ENCODE measurements at regions not wholly inside any gene's neighbourhood (a gene's known extent, or its start where the extent isn't known, plus 50 kb on each side); places are given as distances from the start of the nearest gene placed in this dataset.

DNA sequence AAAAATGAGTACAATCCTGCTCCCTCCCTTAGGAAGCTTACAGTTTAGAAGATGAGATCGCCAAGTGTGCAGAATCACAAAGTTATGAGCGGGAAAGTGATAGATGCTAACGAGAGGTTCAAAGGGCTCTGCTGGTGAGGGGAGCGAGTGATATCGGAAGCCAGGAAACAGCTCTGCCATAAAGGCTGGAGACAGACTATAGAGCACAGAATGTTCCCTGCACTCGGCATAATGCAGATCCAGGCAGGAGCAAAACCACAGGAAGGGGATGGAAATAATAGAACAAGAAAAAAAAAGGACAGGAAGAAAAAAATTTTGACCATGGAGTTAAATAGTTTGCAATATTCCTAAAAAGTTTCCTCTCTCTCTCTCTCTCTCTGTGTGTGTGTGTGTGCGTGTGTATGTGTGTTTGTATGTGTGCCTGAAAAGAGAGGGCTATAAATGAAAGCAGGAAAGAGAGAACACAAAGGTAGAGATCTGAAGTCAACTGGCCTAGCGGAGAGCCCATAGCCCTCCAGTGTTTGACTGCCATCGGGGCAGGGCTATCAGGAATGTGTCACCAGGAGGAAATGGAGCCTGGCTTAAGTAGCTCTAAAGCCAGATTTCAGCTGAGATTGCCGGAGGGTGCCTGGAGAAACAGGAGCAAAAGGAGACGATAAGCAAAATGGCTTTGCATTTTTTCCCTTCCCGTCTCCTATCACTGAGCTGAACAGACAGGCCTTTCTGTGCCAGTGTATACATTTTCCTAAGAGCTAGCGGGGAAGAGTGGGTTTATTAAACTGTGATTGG is 175.8 kb upstream of the LYZL1 start:
- DNase-seq (ENCODE audit: low read depth, low spot score) = peak; percentile 47

- no peak for DNase-seq (ENCODE audit: low read depth, low spot score)
Observed at GRCh38 chr10:29113616-29113945, 175.3 kb upstream of the LYZL1 start.

GRCh38 chr10:29114141-29114540 is 174.7 kb upstream of the LYZL1 start:
- peak; percentile 48 for DNase-seq (ENCODE audit: low read depth, low spot score)

DNA sequence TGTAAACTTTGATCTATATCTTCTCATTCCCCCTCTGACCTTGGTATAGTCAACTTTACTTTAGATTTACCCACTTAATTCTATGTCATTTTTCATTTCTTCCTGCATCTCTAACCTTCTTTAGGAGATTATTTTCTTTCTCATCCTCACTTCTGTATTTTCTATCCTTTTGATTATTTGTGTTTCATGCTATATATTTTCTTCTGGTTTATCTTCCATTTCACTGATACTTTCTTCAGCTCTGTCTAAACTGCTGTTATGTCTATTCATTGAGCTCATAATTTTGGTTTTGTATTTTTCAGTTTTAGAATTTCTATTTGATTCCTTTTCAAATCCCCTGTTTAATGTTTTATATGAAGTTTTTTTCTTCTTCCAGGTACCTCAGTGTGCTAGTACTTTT is 171.1 kb upstream of the LYZL1 start:
- no peak for DNase-seq (ENCODE audit: low read depth, low spot score)

GRCh38 chr10:29119374-29119773 is 169.5 kb upstream of the LYZL1 start:
- DNase-seq (ENCODE audit: low read depth, low spot score) = peak; percentile 19

DNA sequence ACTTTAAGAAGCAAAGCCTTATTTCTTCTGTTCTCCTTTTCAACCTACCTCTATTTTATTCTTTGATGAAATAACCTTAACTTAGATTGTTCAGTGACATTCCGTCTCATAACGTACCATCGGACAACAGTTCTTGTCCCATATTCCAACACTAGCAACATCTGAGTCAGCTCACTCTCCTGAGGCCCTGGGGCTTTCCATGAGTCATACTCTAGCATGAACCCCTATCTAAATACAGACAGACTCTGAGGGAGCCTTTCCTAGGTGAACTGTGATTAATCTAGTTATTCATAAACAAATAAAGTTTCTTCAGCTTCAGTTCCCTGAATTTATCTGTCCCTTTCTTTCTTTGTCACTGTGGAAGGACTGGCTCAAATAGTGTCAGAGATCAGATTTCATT is 168.7 kb upstream of the LYZL1 start:
- DNase-seq (ENCODE audit: low read depth, low spot score) = peak; percentile 69

GRCh38 chr10:29124864-29125263 is 164.0 kb upstream of the LYZL1 start:
- DNase-seq (ENCODE audit: low read depth, low spot score) = no peak

- no peak for DNase-seq (ENCODE audit: low read depth, low spot score)
Observed at GRCh38 chr10:29127037-29127700, 161.7 kb upstream of the LYZL1 start.

DNA sequence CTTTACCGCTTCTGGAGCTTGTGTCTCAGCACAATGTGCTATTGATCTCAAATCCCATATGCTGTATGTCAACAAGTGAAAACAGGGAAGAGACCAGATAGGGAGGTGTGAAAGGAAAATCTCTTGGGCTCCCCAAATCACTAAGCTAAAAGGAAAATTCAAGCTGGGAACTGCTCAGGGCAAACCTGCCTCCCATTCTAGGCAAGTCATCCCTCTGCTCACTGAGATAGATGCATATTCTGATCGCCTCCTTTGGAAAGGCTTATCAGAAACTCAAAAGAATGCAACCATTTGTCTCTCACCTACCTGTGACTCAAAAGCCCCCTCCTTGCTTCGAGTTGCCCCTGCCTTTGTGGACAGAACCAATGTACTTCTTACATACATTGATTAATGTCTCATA is 161.1 kb upstream of the LYZL1 start:
- DNase-seq (ENCODE audit: low read depth, low spot score) = no peak

GRCh38 chr10:29130190-29130673 is 158.6 kb upstream of the LYZL1 start:
- peak; percentile 58 for DNase-seq (ENCODE audit: low read depth, low spot score)

- DNase-seq (ENCODE audit: low read depth, low spot score) = peak; percentile 42
Observed at GRCh38 chr10:29131952-29132547, 156.8 kb upstream of the LYZL1 start.

GRCh38 chr10:29132551-29133111 is 156.2 kb upstream of the LYZL1 start:
- no peak for DNase-seq (ENCODE audit: low read depth, low spot score)

DNA sequence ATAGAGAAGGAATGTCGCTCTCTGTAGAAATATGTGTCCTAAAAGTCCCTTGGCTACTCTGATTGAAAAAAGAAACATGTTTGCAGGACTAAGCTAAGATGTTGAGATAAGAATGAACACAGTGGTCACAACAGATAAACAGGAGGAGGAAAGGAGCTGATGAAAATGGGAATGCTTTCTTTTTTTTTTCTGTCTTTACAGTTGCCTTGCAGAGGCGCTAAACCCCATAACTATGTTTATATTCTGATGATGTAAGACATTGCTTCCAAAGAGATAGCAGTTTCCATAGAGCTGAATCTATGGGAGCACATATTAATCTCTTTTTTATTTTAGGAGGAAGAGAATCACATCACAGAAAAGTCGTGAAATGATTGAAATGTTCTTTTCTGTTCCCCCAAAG is 153.5 kb upstream of the LYZL1 start:
- no peak for DNase-seq (ENCODE audit: low read depth, low spot score)

- no peak for DNase-seq (ENCODE audit: low read depth, low spot score)
Observed at GRCh38 chr10:29136411-29136810, 152.5 kb upstream of the LYZL1 start.

DNA sequence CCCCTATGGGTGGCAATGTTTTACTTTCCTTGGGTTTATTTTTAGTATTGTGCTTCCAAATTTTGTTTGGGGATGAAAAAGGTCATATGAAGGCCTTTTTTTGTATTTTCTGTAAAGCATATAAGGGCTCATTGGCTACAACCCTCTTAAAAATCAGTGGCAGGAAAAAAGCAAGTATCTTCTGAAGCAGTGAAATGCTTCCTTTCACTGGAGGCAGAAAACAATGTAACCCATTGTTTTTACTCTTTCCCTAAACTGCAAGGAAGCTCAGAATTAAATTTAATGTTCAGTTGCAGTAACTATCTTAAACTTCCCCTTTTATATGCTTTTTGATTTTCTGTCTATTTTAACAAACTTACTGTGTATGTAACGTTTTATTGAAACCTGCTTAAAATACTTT is 148.7 kb upstream of the LYZL1 start:
- no peak for DNase-seq (ENCODE audit: low read depth, low spot score)

DNA sequence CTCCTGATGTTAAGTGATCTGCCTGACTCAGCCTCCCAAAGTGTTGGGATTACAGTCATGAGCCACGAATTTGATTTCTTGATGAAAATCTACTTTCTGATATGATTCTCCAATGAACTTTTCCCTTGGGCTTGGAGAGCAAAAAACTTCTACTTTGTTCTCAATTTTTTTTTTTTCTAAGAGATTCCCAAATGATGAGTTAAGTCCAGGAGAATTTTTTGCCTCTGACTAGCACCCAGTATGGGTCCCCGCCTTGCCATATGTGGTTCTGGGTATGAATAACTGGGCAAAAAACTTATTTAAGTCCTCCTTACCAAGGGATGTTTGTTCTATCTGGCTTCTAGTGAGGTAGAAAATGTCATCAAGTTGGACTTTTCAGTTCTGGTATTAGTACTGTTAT is 147.9 kb upstream of the LYZL1 start:
- peak; percentile 92 for DNase-seq (ENCODE audit: low read depth, low spot score)

GRCh38 chr10:29141761-29142160 is 147.1 kb upstream of the LYZL1 start:
- DNase-seq (ENCODE audit: low read depth, low spot score) = peak; percentile 80

DNA sequence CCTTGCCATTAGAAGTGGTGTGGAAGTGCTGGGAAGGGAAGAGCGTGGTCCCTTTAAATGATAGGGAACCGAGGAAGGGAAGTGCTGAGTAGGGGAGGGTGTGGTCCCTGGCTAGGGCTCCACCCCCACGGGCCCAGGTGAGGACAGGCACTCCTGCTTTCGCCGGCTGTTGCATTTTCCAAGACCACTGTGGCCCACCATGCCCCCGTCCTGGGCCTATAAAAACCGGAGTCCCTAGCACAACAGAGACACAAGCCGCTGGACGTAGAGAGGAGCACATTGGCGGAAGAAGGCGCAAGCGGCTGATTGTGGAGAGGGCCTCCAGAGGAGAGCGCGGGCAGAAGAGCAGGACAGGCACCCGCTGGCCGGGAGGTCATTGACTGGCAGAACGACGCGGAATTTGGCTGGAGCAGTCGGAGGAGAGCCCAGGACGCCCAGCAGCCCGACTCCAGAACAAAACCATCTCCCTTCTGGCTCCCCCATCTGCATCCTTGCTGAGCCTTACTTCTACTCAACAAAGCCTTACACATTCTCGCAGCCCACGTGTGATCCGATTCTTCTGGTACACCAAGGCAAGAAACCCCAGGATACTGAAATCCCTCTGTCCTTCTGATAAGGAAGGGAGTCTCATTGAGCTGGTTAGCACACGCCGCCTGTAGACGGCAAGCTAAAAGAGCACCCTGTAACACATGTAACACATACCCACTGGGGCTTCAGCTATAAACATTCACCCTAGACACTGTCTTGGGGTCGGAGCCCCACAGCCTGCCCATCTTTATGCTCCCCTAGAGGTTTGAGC is 146.2 kb upstream of the LYZL1 start:
- no peak for DNase-seq (ENCODE audit: low read depth, low spot score)

DNA sequence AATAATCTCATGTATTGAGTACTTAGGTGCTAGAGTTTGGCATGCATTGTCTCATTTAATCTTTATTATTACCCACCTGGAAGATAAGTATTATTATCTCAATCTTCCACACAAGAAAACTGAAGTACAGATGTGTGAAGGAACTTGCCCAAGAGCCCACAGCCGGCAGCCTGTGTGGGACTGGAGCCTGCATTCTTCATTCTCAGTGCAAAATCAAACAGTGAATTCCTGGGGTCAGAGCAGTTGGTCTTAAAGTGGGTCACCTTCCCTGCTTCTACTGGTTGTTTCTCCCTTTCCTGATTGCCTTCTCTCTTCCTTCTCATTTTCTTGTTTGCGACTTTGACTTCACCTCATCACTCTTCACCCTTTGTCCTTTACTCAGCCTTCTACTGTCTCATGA is 144.7 kb upstream of the LYZL1 start:
- DNase-seq (ENCODE audit: low read depth, low spot score) = peak; percentile 61

DNA sequence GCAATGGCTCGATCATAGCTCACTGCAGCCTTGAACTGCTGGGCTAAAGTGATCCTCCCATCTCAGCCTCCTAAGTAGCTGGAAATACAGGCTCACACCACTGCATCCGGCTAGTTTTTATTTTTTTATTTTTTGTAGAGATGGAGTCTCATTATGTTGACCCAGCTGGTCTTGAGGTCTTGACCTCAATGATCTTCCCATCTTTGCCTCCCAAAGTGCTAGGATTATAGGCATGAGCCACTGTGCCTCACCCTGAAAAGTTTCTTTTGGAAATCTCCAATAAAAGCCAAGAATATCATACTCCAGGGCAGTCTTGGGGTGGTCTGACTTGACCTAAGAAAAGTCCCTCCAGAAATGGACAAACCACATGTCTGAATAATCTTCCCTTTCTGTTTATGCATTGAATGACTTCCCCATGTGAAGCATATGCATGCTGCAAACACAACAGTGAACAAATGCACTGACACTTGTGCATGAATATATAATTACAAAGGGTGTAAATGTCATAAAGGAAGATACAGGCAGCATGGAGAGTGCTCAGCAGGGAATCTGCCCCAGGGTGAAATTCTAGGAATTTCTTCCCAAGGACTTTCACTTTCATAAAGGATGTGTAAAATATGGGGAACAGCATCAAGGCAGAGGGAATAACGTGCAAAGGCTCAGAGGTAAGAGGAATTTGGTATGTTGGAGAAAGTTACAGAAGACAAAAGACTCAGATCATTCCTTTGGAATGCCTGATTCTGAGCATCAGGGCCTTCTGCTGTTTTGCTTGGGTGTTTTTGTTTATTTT is 142.4 kb upstream of the LYZL1 start:
- DNase-seq (ENCODE audit: low read depth, low spot score) = no peak

- DNase-seq (ENCODE audit: low read depth, low spot score) = peak; percentile 76
Observed at GRCh38 chr10:29150010-29150409, 138.9 kb upstream of the LYZL1 start.

Measured in astrocyte of the hippocampus (primary cell).